Kasumi-1 (cell line): ENCODE measurements at regions not wholly inside any gene's neighbourhood (a gene's known extent, or its start where the extent isn't known, plus 50 kb on each side); places are given as distances from the start of the nearest gene placed in this dataset.

Experiments
- DNase-seq, 2 experiments: peaks; one replicate each; lab custom pipeline; 2025; lab: John Stamatoyannopoulos, UW

DNA sequence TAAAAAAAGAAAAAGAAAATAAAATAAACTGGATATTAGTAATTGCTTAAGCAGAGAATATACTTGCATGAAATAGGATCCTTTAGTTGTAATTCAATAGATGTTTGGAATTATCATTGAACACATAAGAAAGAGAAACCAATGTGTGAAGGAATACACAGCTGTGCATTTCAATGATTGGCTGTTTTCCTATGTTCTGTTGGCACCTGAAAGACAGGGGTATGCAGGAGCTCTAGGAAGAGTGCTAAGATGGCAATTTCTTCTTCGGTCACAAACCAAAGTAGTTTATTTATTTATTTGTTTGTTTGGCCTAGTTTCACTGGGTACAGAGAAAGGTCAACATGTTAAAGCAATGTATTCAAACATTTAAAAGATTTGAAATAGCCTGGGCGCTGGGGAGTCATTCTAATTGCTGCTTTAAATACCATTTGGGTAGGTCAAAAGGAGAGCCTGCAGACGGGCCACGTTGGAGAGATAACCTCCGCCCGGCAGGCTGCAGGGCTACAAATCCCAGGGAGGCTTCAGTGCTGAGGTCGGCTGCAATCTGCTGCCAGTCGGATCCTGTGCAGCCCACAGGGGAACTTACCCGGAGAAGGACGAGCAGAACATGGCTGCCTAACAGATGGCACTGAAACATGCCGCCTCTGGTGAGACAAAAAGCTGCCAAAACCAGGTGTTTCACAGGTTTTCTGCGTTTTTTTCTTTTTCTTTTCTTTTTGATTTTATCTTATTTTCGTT, 154.2 kb upstream of the TYRP1 start:
- no peak for DNase-seq

DNA sequence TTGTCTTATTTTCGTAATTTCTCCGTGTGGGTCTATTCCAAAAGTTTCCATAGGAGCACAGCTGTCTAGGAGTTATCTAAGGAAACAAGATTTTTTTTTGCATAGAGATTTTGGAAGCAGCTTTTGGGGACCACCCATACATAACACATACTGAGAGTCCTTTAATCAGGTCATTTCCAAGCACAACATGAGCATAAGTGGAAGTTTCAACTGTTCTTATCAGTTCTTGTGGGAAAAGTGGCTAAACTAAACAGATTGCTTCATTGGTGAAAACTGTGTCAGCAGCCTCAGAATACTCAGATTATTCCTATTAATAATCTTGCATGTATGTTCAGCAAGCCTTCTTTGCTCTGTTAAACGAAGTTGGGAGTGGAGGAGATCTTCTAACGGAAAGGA, 153.6 kb upstream of the TYRP1 start:
- no peak for DNase-seq

DNA sequence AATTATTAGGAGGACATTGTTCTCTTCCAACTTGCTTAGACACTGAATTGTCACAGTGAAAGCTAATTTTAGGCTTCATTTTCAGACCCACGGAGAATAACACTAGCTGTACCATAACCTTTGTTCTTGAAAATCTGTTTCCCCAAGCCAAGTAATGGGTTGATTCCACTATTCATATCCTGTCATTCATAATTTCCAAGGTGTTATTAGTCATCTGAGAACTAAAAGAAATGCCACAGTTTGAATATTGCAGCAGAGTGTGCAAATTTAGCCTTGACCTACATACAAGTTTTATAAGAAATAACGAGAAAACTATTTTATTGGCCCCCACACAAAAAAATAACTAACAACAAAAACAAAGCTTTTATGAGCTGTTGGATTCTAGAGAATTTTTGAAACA, 148.5 kb upstream of the TYRP1 start:
- no peak for DNase-seq

- DNase-seq: peak in 1 of 2 experiments; percentile 0
These were observed 138.5 kb upstream of the TYRP1 start for GRCh38 chr9:12554636-12555035.

GRCh38 chr9:12566404-12567090, 126.6 kb upstream of the TYRP1 start:
- DNase-seq: no peak

- no peak for DNase-seq
These were observed 108.3 kb upstream of the TYRP1 start for GRCh38 chr9:12584656-12585522.

DNA sequence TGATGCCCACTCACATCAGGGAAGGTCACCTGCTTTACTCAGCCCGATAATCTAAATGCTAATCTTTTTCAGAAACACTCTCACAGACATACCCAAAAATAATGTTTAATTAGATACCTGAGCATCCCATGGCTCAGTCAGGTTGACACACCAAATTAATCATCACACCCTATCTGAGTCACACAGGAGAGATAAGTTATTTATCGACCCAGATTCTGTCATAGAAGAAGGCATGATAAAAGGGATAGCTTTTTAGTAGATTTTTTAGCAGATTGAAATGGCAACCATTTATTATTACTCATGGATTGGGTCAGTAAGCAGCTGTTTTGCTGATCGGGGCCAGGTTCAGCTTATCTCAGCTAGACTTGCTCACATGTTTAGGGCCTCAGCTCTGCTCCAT, 97.8 kb upstream of the TYRP1 start:
- DNase-seq: no peak

GRCh38 chr9:12604164-12604821, 88.9 kb upstream of the TYRP1 start:
- DNase-seq: no peak

GRCh38 chr9:12612211-12612770, 80.9 kb upstream of the TYRP1 start:
- no peak for DNase-seq

DNA sequence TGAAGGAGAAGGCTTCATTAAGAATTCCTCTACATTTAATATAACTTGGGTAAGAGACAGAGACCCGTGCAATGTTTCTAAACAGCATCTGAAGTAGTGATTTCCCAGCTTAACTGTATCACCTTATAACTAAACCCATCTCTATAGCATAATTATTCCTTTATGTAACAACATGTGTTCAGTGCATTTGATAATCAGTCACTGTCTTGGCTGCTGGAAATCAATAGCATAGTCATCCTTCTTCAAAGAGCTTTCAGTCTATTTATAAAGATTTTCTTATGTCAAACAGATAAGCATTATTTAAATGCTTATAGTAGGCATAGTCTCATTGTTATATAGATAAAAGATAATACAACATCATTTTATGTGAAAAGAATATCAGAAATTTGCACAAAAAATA, 80.1 kb upstream of the TYRP1 start:
- no peak for DNase-seq

- no peak for DNase-seq
These were observed 78.7 kb upstream of the TYRP1 start for GRCh38 chr9:12614488-12614887.

DNA sequence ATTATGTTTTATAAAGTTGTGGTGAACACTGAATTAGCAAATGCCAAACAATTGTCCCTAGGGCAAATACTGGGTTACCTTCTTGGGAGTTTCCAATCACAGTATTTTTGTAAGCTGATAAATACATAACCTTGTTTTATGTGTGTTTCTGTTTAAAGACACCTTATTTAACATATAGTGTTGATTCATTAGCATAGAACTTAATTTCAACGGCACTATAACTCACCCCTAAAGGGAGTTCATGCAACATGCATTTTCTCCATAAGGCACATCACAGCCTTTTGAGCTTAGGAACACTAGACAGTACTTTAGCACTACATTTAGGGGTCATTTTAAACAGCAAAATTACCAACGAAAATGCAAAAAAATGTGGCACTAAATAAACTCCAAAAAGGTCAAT, 74.2 kb upstream of the TYRP1 start:
- DNase-seq: no peak

DNA sequence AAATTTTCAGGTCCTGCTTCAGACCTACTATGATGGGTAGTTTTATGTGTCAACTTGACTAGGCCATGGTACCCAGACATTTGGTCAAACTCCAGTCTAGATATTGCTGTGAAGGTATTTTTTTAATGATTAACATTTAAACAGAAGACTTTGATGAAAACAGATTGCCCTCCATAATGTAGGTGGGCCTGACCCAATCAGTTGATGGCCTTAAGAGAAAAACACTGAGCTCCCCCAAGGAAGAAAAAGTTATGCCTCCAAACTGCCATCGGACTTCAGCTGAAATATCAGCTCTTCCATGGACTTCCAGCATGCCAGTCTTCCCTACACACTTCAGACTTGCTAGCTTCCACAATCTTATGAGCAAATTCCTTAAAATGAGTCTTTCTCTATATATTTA, 67.3 kb upstream of the TYRP1 start:
- no peak for DNase-seq

- no peak for DNase-seq
These were observed 66.1 kb upstream of the TYRP1 start for GRCh38 chr9:12627096-12627495.

DNA sequence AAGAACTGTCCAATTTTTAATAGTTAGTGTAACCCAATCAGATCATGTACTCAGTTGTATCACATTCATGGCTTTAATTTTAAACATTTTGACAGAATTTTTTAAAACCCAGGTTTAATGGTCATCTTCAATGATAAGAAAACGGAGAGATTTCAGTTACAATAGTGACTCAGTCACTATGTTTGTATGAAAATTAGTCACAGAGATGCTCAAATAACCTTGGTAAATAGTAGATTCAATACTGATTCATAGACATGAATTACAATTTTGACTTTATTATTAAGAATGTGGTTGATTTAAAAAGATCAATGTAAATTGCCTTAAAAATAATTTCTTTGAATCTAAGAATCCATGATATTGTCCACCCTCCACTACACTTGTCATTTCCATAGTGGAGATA, 64.6 kb upstream of the TYRP1 start:
- no peak for DNase-seq

DNA sequence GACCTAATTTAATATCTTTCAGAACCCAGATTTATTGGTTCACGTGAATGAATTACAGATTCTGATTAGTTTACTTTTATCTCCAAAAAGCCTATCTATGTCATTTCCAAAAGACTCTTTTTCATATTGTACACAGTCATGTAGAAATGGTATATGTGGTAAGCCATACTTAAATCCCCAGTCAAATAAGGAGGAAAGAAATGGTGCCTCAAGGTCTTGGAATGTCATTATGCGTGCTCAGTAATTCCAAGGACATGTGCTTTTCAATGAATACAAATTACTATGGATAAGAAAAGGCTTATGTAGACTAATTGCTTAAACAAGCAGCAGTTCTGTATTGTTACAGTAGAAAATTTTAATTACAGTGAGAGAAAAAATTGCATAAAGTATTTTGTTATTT, 64.1 kb upstream of the TYRP1 start:
- DNase-seq: no peak

DNA sequence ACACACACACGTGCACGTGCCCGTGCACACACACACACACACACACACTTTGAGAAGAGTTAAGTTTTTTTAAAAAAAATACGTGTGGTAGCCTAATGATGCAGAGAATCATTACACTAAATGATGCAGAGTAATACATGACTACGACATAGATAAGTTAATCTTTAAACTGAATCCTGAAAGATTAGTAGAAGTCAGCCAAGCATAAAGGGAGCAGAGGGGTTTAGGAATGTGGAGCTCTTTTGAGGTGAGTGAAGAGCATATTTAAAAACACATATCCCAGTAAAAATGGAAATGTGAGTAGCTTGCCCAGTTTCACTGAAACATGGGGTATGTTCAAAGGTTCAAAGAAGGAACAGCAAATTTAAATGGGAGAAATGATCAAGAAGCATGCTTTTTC, 61.3 kb upstream of the TYRP1 start:
- no peak for DNase-seq

DNA sequence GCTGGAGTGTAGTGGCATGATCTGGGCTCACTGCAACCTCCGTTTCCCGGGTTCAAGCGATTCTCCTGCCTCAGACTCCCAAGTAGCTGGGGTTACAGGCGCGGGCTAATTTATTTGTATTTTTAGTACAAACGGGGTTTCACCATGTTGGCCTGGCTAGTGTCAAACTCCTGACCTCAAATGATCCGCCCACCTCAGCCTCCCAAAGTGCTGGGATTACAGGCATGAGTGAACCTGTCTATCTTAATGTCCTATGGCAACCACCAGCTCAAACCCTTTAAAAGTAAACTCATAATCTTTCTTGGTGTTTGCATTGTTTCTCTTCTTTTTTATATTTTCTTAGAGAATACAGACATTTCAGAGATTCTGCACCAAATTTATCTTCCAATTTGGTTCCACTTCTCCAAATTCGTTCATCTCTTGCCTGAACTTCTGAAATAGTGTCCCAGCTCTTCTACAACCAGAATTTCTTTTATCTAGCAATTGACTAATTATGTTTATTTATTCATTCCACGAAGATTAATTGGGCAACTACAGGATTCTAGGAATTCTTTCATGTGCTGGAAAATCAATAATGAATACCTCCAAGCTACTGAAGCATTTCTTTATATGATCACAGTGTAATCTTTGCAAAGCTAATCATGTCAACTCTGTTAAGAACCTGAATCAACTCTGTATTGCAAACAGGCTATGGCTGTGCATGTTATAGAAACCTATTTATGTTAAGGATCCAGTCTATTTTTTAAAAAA, 60.0 kb upstream of the TYRP1 start:
- no peak for DNase-seq

DNA sequence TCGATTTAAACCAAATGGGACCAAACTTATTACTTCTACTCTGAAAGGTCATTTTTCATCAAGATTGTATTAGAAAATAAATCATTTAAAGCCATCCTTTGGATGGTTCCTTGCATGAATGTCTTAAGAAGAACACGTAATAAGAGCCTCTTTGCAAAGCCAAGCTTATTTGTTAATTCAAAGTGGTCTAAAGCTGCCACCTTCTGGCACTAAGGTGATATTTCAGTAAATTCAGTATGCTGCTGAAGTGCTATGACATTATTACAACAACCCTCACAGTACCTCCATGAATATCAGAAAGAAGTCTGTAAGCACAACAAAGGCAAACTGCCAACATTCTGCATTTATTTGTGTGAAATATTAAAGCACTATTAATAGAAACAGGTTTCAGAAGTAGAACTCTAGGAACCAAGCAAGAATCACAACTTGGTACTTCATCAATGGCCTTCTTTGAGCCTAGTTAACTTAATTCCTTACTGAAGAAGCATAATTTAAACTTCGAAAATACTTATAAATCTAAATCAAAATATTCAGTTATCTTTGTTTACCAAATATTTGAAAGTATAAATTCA, 53.1 kb upstream of the TYRP1 start:
- DNase-seq: peak; percentile 26 to 48

DNA sequence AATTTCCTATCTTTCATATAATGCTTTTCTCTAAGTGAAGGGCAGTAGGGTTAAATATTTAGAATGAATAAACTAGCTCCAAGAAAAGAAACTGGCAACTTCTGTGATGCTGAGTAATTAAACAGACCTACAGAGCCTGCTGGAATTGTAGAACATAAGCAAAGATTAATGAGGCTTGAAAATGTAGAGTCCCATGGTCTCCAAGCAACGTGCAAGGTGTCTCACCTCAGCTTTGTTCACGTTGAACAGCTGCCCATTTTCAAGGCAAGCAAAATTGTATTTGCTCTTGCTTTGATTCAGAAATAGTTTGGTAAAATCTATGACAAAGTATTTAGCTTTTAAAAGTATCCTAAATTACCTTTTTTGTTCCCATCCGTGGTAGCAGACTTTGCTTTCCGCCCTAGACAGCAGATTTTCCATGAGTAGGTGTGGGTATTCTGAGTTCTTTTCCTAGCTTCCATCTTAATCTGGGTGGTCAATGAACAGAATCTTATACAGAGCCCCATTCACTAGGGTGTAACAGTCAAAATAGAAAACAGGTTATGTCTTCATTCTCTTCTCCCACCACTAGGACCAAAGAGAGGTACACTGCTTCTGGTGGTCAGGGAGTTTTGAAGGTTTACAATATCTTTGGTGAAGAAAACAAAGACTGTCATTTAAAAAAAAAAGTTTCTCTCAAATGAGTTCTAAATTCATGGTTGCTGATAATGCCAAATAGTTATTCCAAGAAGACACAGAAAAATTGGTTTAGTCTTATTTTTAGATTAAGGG, 52.1 kb upstream of the TYRP1 start:
- no peak for DNase-seq
